ENCODE measurements at regions not wholly inside any gene's neighbourhood (a gene's known extent, or its start where the extent isn't known, plus 50 kb on each side); places are given as distances from the start of the nearest gene placed in this dataset.

DNA sequence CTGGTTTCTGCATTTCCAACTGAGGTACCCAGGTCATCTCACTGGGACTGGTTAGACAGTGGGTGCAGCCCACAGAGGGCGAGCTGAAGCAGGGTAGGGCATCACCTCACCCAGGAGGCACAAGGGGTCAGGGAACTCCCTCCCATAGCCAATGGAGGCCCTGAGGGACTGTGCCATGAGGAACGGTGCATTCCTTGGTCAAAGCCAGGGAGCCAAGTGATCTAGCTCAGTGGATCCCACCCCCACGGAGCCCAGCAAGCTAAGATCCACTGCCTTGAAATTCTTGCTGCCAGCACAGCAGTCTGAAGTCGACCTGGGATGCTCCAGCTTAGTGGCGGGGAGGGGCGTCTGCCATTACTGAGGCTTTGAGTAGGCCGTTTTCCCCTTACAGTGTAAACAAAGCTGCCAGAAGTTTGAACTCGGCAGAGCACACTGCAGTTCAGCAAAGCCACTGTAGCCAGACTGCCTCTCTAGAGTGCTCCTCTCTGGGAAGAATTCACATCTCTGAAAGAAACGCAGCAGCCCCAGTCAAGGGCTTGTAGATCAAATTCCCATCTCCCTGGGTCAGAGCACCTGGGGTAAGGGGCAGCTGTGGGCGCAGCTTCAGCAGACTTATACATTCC is 1386.6 kb upstream of the PCDH9 start:
- Histone ChIP-seq H3K9me3 (ENCODE audit: control insufficient read depth, insufficient read depth, low read depth, low read length) (no peaks in the 10 kb centered on the region), H3K4me3 (ENCODE audit: low read depth, low read length) (no peak overlapping the region), H3K4me1 (ENCODE audit: control insufficient read depth, insufficient read depth, low read length) (no peaks in the 10 kb centered on the region), H3K27ac (ENCODE audit: extremely low read depth, low read depth, low read length) (no peak overlapping the region), H3K36me3 (ENCODE audit: control insufficient read depth in 2 of 2, insufficient read depth in 1 of 2, low read length in 2 of 2) (no peaks in the 10 kb centered on the region)
- TF ChIP-seq HOXD13 (CRISPR knock-in tag; IDR thresholded peaks at IDR 0.05; ENCODE audit: borderline replicate concordance), result no peak
- no peak for TF ChIP-seq ZNF530 (tag by site-specific recombination; IDR thresholded peaks at IDR 0.05; ENCODE audit: low read depth)
- TF ChIP-seq ZIC2 (tag by site-specific recombination; IDR thresholded peaks at IDR 0.05), result no peak
- TF ChIP-seq ZNF621 (tag by site-specific recombination; IDR thresholded peaks at IDR 0.05), result no peak
- TF ChIP-seq ZNF521 (tag by site-specific recombination; IDR thresholded peaks at IDR 0.05), result no peak
- no peak for TF ChIP-seq ZNF394 (tag by site-specific recombination; IDR thresholded peaks at IDR 0.05; ENCODE audit: borderline replicate concordance)
- TF ChIP-seq ZNF335 (tag by site-specific recombination; conservative IDR thresholded peaks at IDR 0.05), result no peak
- TF ChIP-seq, protein P1, sequence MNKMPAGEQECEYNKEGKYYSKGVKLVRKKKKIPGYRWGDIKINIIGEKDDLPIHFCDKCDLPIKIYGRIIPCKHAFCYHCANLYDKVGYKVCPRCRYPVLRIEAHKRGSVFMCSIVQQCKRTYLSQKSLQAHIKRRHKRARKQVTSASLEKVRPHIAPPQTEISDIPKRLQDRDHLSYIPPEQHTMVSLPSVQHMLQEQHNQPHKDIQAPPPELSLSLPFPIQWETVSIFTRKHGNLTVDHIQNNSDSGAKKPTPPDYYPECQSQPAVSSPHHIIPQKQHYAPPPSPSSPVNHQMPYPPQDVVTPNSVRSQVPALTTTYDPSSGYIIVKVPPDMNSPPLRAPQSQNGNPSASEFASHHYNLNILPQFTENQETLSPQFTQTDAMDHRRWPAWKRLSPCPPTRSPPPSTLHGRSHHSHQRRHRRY (tag by site-specific recombination; IDR thresholded peaks at IDR 0.05), result no peak
- TF ChIP-seq GLI4 (tag by site-specific recombination; IDR thresholded peaks at IDR 0.05), result no peak
- no peak for TF ChIP-seq TCF7L2 (IDR thresholded peaks at IDR 0.05; ENCODE audit: borderline replicate concordance, low read depth, low read length)
- no peak for TF ChIP-seq KLF7 (tag by site-specific recombination; IDR thresholded peaks at IDR 0.05; ENCODE audit: borderline replicate concordance)
- no peak for TF ChIP-seq ZNF596 (tag by site-specific recombination; IDR thresholded peaks at IDR 0.05)
- TF ChIP-seq ZNF239 (tag by site-specific recombination; IDR thresholded peaks at IDR 0.05), result no peak
- no peak for TF ChIP-seq ZNF114 (tag by site-specific recombination; IDR thresholded peaks at IDR 0.05)
- POLR2A ChIA-PET, result no interaction called here
- CTCF ChIA-PET, result interaction anchor here (0.6 kb wide), 1 partner anchor 1953 kb away, joined by 4 read pairs; no protein-coding TSS in a partner anchor

DNA sequence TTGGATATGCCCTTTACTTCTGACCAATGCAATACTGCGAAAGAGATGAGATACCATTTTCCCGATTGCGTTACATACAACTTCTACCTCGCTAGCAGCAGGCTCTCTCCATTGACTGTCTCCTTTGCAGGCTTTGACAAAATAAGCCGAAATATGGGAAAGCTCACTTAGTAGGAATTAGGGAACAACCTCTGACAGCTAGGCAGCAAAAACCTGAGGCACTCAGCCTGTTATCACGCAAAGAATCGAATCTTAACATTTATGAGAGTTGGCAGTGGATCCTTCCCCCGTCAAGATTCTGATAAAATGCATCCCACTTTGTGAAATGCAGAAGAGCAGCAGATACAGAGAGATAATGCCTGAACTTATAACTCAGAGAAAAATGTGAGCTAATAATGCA is 1379.5 kb upstream of the PCDH9 start:
- H3K9me3 ChIP-seq (ENCODE audit: control insufficient read depth, insufficient read depth, low read depth, low read length), result no peaks in the 10 kb centered on the region
- H3K4me1 ChIP-seq (ENCODE audit: control insufficient read depth, insufficient read depth, low read length), result no peaks in the 10 kb centered on the region
- POLR2A ChIA-PET, result no interaction called here
- H3K27ac ChIP-seq (ENCODE audit: extremely low read depth, low read depth, low read length), result no peak overlapping the region
- CTCF ChIA-PET, result no interaction called here
- no peak overlapping the region for H3K4me3 ChIP-seq (ENCODE audit: low read depth, low read length)
- no peaks in the 10 kb centered on the region for H3K36me3 ChIP-seq (ENCODE audit: control insufficient read depth in 2 of 2, insufficient read depth in 1 of 2, low read length in 2 of 2)
- no peak for TF ChIP-seq ZNF660 (tag by site-specific recombination; IDR thresholded peaks at IDR 0.05)
- no peak for TF ChIP-seq FEZF1 (tag by site-specific recombination; IDR thresholded peaks at IDR 0.05)
- TF ChIP-seq, protein P2, sequence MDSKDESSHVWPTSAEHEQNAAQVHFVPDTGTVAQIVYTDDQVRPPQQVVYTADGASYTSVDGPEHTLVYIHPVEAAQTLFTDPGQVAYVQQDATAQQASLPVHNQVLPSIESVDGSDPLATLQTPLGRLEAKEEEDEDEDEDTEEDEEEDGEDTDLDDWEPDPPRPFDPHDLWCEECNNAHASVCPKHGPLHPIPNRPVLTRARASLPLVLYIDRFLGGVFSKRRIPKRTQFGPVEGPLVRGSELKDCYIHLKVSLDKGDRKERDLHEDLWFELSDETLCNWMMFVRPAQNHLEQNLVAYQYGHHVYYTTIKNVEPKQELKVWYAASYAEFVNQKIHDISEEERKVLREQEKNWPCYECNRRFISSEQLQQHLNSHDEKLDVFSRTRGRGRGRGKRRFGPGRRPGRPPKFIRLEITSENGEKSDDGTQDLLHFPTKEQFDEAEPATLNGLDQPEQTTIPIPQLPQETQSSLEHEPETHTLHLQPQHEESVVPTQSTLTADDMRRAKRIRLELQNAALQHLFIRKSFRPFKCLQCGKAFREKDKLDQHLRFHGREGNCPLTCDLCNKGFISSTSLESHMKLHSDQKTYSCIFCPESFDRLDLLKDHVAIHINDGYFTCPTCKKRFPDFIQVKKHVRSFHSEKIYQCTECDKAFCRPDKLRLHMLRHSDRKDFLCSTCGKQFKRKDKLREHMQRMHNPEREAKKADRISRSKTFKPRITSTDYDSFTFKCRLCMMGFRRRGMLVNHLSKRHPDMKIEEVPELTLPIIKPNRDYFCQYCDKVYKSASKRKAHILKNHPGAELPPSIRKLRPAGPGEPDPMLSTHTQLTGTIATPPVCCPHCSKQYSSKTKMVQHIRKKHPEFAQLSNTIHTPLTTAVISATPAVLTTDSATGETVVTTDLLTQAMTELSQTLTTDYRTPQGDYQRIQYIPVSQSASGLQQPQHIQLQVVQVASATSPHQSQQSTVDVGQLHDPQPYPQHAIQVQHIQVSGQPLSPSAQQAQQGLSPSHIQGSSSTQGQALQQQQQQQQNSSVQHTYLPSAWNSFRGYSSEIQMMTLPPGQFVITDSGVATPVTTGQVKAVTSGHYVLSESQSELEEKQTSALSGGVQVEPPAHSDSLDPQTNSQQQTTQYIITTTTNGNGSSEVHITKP (tag by site-specific recombination; IDR thresholded peaks at IDR 0.05), result no peak

DNA sequence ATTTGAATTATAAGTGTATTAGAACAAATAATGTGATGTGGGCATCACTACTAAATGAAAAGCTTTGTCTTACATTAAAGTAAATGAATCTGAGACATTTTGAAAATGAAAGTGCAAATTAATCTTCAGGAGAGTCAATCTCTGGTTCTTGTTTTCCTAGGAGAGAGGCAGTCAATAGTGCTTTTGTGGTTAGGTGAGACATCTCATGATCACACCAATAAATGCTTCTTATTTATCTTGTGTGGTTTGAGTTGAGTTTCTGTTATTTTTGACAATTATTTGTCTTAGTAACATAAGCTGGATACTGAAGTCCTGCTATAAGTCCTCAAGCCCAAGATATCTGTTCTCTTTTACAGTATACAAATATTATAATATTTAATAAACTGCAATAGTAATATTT is 1378.0 kb upstream of the PCDH9 start:
- CTCF ChIA-PET, result no interaction called here
- TF ChIP-seq ZNF169 (tag by site-specific recombination; IDR thresholded peaks at IDR 0.05) (no peak), ZNF423 (tag by site-specific recombination; IDR thresholded peaks at IDR 0.05) (no peak), ZNF24 (tag by site-specific recombination; IDR thresholded peaks at IDR 0.05) (no peak), ZNF416 (tag by site-specific recombination; IDR thresholded peaks at IDR 0.05) (no peak), MEIS1 (CRISPR knock-in tag; IDR thresholded peaks at IDR 0.05; ENCODE audit: borderline replicate concordance) (no peak), ZNF530 (tag by site-specific recombination; IDR thresholded peaks at IDR 0.05; ENCODE audit: low read depth) (no peak), ZFP3 (tag by site-specific recombination; IDR thresholded peaks at IDR 0.05; ENCODE audit: low read depth) (no peak), WT1 (tag by site-specific recombination; IDR thresholded peaks at IDR 0.05) (no peak), GLIS1 (tag by site-specific recombination; IDR thresholded peaks at IDR 0.05) (no peak), ZNF354C (tag by site-specific recombination; IDR thresholded peaks at IDR 0.05; ENCODE audit: borderline replicate concordance, low read depth) (no peak), ZNF830 (tag by site-specific recombination; IDR thresholded peaks at IDR 0.05; ENCODE audit: low read depth) (no peak), MYNN (tag by site-specific recombination; IDR thresholded peaks at IDR 0.05; ENCODE audit: borderline replicate concordance) (no peak), ZNF664 (tag by site-specific recombination; IDR thresholded peaks at IDR 0.05) (no peak), ZNF580 (tag by site-specific recombination; IDR thresholded peaks at IDR 0.05) (no peak)

More for the DNA sequence above, 1378.0 kb upstream of the PCDH9 start:
- H3K9me3 ChIP-seq (ENCODE audit: control insufficient read depth, insufficient read depth, low read depth, low read length), result no peaks in the 10 kb centered on the region
- no peak overlapping the region for H3K27ac ChIP-seq (ENCODE audit: extremely low read depth, low read depth, low read length)
- no peaks in the 10 kb centered on the region for H3K4me1 ChIP-seq (ENCODE audit: control insufficient read depth, insufficient read depth, low read length)
- no peaks in the 10 kb centered on the region for H3K36me3 ChIP-seq (ENCODE audit: control insufficient read depth in 2 of 2, insufficient read depth in 1 of 2, low read length in 2 of 2)
- POLR2A ChIA-PET, result no interaction called here
- H3K4me3 ChIP-seq (ENCODE audit: low read depth, low read length), result no peak overlapping the region
